ENCODE measurements at regions not wholly inside any gene's neighbourhood (a gene's known extent, or its start where the extent isn't known, plus 50 kb on each side); places are given as distances from the start of the nearest gene placed in this dataset.

- TF ChIP-seq POLR2A (IDR thresholded peaks at IDR 0.05; ENCODE audit: low read depth, low read length) (no peak), SPI1 (IDR thresholded peaks at IDR 0.05; ENCODE audit: low read depth, low read length) (no peak), POLR2AphosphoS5 (IDR thresholded peaks at IDR 0.05; ENCODE audit: low read depth, low read length) (no peak), TAF1 (IDR thresholded peaks at IDR 0.05; ENCODE audit: low read depth, low read length) (no peak)
Observed at GRCh38 chr16:85361441-85362118, 249.3 kb upstream of the CIBAR2 start.

Data from GM12891 (cell line).